Cardiac muscle cell (in vitro differentiated cells and primary cell): ENCODE measurements at regions not wholly inside any gene's neighbourhood (a gene's known extent, or its start where the extent isn't known, plus 50 kb on each side); places are given as distances from the start of the nearest gene placed in this dataset.

ENCODE experiments used
- DNase-seq, 2 donors: peaks; one replicate each; pipeline versions ENCODE4 v3.0.0 to v3.0.0-alpha.2; 2010 to 2017; ENCODE audit warnings: low read depth in 1 of 2, low spot score in 1 of 2
- H3K27ac ChIP-seq: fragments of 200-600 bp; sonication (generic); 2 replicates; pipeline ENCODE4 v1.5.1; 2016
- H3K27me3 ChIP-seq: fragments of 200-600 bp; sonication (generic); 2 replicates; pipeline ENCODE4 v1.6.0; 2016; ENCODE audit warnings: control low read depth
- H3K36me3 ChIP-seq: fragments of 200-600 bp; sonication (generic); 2 replicates; pipeline ENCODE4 v1.5.1; 2016; ENCODE audit warnings: control low read depth
- H3K4me1 ChIP-seq: fragments of 200-600 bp; sonication (generic); 2 replicates; pipeline ENCODE4 v1.8.1; 2017; ENCODE audit warnings: low read depth, mild to moderate bottlenecking, mixed run types
- H3K4me3 ChIP-seq: fragments of 200-600 bp; sonication (generic); 2 replicates; pipeline ENCODE4 v1.5.1; 2016; ENCODE audit warnings: mild to moderate bottlenecking
- H3K9me3 ChIP-seq: fragments of 200-600 bp; sonication (generic); 2 replicates; pipeline ENCODE4 v1.5.1; 2017; ENCODE audit warnings: low read depth, mild to moderate bottlenecking, control low read depth
- TF ChIP-seq, protein P1 (sequence below): IDR thresholded peaks from 2 replicates; pipeline ENCODE4 v1.5.1; 2012; ENCODE audit warnings: low read depth, mild to moderate bottlenecking, low read length

DNA sequence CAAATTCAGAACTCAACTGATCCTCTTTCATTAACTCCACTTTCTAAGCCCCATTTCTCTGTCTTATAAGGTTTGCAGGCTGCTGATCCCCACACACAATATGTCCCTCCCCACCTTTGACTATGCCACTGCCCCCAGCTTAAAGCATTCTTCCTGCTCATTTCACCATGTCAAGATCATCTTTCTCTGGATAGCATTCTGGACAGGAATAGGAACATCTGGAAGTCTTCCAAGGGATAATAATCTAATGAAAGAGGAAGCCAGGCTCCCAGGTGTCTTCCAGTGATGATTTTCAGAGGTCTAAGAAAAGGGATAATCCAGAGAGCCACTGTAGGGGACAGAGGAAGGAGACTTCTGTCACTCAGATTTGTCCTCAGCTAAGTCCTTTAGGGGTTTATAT, 54.6 kb upstream of the GALNT15 start:
- TF ChIP-seq, protein P1, sequence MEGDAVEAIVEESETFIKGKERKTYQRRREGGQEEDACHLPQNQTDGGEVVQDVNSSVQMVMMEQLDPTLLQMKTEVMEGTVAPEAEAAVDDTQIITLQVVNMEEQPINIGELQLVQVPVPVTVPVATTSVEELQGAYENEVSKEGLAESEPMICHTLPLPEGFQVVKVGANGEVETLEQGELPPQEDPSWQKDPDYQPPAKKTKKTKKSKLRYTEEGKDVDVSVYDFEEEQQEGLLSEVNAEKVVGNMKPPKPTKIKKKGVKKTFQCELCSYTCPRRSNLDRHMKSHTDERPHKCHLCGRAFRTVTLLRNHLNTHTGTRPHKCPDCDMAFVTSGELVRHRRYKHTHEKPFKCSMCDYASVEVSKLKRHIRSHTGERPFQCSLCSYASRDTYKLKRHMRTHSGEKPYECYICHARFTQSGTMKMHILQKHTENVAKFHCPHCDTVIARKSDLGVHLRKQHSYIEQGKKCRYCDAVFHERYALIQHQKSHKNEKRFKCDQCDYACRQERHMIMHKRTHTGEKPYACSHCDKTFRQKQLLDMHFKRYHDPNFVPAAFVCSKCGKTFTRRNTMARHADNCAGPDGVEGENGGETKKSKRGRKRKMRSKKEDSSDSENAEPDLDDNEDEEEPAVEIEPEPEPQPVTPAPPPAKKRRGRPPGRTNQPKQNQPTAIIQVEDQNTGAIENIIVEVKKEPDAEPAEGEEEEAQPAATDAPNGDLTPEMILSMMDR = no peak
- H3K27ac ChIP-seq = no peak overlapping the region
- no peak for DNase-seq

DNA sequence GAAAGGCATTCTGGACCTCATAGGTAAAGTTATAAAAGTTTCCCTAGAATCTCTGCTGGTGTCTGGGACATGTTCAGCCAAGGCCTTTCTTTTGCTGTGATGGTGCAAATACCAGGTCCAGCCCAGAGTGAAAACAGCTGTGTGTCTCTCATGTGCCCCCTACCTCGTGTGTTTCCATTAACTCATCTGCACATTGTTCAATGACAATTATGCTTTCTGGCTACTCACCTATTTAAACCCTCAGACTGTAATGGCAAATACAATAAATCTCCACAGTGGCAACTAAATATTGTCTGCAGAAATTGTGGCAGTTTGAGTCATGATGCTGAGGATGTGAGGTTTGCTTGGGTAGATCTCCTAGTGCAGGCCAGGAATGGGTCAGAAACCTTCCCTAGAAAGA, 53.1 kb upstream of the GALNT15 start:
- Histone ChIP-seq H3K9me3 (no peaks in the 10 kb centered on the region), H3K27me3 (no peaks in the 10 kb centered on the region), H3K36me3 (no peaks in the 10 kb centered on the region), H3K4me1 (peaks cover 3% of the 10 kb centered on the region), H3K27ac (no peak overlapping the region), H3K4me3 (no peak overlapping the region)
- TF ChIP-seq, protein P1 = no peak
- DNase-seq = no peak

More for the DNA sequence above, 54.6 kb upstream of the GALNT15 start:
- Histone ChIP-seq H3K36me3 (no peaks in the 10 kb centered on the region), H3K4me1 (peaks cover 3% of the 10 kb centered on the region), H3K27me3 (no peaks in the 10 kb centered on the region), H3K4me3 (no peak overlapping the region), H3K9me3 (no peaks in the 10 kb centered on the region)

DNA sequence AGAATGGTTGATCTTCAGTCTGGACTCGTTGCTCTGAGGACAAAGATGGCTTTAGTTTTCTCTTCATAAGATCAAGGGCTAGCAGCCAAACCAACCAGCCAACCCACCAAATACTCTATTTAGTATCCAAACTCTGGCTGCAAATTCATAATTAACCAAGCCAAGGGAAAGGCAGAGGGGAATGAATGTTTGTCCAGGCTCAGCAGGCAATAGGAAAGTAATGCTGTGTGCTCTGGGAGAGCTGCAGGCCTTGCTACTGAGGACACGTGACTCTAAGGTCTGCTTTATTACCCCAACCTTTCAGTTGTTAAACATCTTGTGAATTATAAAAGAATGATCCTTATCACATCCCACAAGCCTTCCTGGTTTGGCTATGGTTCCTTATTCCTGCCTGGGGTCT, 52.3 kb upstream of the GALNT15 start:
- no peaks in the 10 kb centered on the region for H3K9me3 ChIP-seq

DNA sequence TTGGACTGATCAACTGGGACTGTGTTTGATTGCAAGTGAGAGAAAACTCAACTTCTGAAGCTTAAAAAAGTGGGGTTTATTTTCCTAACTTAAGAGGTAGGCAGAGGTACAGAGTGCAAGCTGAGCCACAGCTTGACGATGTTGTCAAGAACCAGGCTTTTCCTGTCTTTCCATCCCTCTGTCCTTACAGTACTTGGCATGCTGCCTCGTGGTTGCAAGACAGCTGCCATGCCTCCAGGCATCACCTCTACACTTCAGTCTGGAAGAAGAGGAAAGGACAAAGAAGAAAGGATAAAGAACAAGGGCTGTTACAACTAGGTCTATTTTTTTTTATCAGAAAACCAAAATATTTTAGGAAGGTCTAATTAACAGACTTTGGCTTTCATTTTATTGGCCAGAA, 51.8 kb upstream of the GALNT15 start:
- TF ChIP-seq, protein P1 = no peak
- no peak overlapping the region for H3K27ac ChIP-seq
- H3K9me3 ChIP-seq = no peaks in the 10 kb centered on the region
- H3K36me3 ChIP-seq = no peaks in the 10 kb centered on the region
- no peaks in the 10 kb centered on the region for H3K27me3 ChIP-seq
- peaks cover 3% of the 10 kb centered on the region for H3K4me1 ChIP-seq
- no peak for DNase-seq
- H3K4me3 ChIP-seq = no peak overlapping the region

More for the DNA sequence above, 52.3 kb upstream of the GALNT15 start:
- no peaks in the 10 kb centered on the region for H3K36me3 ChIP-seq
- no peak overlapping the region for H3K27ac ChIP-seq
- peaks cover 3% of the 10 kb centered on the region for H3K4me1 ChIP-seq
- no peaks in the 10 kb centered on the region for H3K27me3 ChIP-seq
- TF ChIP-seq, protein P1 = no peak
- DNase-seq = no peak
- no peak overlapping the region for H3K4me3 ChIP-seq

DNA sequence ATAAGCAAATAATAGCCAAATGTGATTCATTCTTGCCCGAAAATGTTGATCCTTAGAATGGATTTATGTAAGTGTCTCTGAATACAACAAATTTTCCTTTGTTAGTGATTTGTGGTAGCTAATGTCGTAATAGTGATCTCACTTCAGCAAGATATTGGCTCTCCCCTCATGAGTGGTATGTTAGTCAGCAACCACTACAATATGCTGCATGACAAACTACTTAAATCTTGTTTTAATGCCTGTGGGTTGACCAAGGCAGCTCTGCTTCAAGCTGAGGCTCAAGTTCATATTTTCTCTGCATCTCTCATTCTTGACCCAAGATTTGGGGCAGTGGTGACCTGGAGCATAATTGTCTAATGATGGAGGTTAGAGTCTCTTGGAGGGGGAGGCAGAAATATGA, 49.8 kb upstream of the GALNT15 start:
- H3K27me3 ChIP-seq = no peaks in the 10 kb centered on the region

More for the DNA sequence above, 49.8 kb upstream of the GALNT15 start:
- no peaks in the 10 kb centered on the region for H3K9me3 ChIP-seq
- TF ChIP-seq, protein P1 = no peak
- no peak overlapping the region for H3K4me3 ChIP-seq
- DNase-seq = peak in 1 of 2 donors; percentile 92
- peaks cover 3% of the 10 kb centered on the region for H3K4me1 ChIP-seq
- H3K27ac ChIP-seq = no peak overlapping the region
- no peaks in the 10 kb centered on the region for H3K36me3 ChIP-seq
